Inflammatory macrophage (primary cell): ENCODE measurements at regions not wholly inside any gene's neighbourhood (a gene's known extent, or its start where the extent isn't known, plus 50 kb on each side); places are given as distances from the start of the nearest gene placed in this dataset.

Experiments
- DNase-seq, 2 donors: peaks; one replicate each; pipeline ENCODE4 v3.0.0-alpha.2; 2020 to 2022

DNA sequence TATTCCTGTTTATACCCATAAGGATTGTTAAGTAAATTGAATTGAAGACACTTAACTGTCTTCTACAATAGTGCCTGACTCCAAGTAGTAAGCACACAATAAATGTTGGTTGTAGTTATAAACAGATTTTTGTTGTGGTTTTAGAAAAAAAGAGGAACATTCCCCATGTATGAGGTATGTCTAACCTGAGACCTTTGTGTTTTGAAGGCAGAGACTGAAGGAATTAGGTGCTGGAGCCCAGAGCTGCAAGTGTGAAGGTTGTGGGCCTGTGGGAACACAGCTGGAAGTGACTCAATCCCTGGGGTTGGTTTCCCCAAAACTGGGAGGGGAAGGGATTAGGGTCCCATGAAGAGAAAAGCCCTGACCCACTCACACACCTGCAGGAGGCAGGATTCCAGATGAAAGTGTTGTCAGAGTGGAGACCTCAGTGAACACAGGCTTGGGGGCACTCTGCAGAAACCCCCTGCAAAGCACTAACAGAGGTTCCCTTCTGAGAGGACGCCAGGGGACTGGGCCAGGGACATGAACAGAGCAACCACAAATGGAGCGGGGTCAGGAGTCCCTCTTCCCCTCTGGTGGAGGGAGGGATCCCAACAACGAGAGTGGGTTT, 265.1 kb upstream of the KLF14 start:
- no peak for DNase-seq

DNA sequence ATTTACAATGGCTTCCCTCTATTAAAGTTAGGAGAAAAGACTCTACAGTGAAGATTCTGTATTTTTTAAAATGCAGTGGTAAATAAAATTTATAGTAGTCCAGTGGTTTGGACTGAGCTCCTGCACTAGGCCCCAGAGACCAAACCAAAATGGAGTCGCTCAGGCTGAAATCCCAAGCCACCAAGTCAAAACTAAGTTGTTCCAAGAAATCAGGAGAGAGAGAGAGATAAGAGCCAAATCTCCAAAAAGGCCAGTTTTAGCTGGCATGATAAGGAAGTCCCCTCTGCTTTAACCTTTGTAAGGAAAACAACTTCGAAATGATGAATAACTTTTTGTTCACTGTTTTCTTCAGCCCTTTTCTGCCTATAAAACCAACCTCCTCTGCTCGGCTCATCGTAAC, 265.9 kb upstream of the KLF14 start:
- no peak for DNase-seq

DNA sequence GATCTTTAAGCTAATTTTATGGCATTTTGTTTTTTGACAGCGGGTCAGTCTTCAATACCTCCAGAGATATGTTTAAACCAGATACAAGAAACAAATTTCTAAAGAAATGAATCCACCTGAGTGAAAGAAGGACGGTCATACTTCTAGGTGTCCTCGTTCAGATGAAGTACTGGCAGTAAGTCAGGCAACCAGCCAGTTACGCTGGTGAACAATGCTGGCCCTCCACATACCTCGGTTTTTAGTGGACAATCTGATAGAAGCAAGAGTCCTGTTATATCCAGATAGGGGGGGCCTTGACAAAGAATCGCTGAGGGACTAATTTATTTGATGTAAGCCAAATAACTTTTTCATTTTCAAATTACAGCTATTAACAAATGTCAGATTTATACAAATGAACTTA, 266.4 kb upstream of the KLF14 start:
- DNase-seq: no peak

DNA sequence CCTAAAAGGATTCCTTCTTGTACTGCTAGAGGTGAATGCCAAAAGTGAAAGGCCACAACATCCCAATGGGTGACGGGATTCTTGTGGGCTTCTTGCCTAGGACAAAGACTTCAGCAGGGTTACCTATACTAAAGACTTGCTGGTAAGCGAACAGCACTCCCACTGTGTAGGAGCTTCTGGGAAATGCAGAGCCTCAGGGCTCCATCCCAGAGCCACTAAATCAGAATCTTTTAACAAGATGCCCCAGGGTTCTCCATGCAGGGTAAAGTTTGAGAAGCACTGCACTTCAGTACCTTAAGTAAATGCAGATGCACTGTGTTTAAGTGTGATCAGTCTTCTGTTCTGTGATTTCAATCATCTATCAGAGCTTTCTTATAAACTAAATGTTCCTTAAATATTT, 266.9 kb upstream of the KLF14 start:
- DNase-seq: no peak

DNA sequence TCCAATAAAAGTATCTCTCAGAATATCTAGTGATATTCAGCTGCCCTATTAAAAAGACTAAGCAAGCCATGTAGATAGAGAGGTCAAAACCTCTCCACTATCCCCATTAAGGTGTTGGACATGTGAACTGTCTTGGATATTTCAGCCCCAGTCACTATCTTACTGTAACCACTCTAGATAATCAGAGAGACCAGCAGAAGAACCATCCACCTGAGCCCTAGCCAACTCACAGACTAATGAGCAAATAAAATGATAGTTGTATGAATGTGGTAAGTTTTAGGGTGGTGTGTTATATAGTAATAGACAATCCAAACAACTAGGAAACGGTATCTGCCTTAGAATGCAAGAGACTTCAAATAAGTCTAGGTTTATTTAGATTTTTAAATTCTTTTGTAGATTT, 268.6 kb upstream of the KLF14 start:
- DNase-seq: no peak

DNA sequence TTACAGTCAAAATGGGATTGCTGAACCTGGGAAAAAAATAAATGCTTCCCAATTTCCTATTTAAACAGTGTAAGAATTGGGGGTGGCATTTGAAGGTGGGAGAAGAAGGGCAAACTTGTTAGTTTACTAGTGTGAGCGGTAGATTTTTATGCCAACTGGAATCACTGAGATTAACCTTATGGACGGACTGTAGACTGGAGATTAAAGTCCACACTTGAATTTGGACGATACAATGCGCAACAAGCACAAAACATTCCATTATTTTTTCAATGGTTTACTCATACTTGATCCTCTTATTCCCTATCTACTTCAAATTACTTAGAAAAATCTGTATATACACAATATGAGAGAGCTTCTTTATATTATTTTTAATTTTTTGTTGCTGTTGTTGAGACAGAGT, 269.6 kb upstream of the KLF14 start:
- DNase-seq: no peak

DNA sequence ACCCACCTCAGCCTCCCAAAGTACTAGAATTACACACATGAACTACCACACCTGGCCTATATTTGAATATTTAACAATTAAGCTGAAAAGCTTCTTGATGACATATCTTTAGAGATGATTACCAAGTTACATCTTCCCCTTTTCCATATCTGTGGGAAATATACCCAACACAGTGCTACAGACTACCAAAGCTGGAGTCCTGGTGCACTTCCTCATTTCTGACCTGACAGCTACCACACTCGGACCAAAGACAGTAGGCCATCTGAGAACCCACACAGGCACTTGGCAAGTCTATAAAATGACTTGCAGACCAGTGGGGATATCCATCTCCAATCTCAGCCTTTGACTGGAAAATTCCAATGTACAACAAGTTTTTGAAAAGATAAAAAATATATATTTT, 270.4 kb upstream of the KLF14 start:
- DNase-seq: peak; percentile 64 to 69

DNA sequence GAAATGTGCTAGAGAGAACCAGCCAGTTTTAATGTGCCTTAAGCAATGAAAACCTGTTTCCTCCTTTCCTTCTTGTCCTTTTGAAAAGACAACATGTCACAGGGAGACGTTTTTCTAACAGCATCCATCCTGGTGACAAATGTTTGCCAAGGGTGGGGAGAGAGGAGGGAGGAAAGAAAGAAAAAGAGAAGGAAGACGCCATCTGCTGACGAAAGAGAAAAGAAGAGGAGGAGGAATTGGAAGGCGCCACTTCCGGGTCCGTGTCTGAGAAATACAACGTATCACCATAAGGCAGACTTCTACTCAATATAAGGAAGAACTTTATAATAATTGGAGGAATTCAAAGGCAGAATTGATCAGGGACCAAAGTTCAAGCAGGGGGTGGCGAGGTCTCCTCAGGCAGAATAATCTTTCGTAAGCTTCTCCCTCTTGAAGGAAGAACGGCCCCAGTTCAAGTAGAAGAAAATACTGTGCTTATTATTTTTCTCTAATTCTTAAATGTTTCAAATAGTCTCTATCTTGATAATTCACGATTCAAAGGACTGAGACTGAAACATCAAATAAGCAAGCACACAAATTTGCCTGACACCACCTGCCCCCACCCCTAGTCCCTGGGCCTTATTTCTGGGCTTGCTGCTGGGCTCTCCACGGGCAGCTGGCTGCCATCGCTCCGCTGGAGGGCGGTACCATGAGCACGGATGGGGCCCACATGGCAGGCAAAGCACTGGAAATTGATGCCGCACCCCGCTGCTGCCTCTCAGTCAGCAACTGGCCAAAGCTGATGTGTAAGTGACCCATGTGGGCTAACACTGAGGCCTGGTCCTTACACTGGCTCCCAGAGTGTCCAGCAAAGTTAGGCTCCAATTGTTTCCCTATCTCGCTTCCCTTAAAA, 273.7 kb upstream of the KLF14 start:
- DNase-seq: peak; percentile 57 to 74

DNA sequence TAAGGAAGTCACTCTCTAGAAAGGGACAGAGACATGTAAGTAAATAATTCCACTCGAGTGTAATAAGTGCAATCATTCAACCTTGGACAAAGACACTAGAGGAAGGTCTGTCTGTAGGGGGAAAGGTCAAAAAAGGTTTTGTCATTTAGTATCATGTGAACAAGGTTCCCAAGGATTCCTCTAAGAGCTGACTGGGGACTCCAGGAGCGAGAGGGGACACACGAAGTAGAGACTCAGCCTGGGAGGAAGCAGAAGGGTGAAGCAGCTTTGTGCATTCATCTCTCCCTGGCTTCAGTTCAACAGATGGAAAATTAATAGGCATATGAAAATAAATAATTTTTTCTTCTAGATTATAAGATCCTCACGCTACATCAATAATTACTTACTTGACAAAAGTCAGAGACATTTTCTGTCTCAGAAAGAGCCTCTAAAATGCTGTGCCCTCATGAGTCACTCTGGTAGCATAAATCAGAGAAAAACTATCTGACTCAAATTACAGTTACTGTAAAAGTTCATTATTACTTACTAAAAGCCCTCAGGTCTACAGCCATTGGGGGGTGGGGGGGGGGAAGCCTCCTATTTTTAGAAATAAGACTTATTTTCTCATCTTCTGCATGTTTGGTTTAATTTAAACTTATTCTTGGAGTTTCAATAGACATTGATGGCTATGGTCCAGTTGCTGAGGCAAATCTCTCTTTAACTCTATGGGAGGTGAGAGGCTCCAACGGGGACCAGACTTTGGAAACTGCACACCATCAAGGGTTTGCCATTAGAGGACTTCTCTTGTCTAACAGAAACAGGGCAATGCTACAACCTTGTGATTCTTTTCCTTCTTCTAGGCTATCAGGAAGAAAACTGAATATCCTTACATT, 275.1 kb upstream of the KLF14 start:
- DNase-seq: no peak

DNA sequence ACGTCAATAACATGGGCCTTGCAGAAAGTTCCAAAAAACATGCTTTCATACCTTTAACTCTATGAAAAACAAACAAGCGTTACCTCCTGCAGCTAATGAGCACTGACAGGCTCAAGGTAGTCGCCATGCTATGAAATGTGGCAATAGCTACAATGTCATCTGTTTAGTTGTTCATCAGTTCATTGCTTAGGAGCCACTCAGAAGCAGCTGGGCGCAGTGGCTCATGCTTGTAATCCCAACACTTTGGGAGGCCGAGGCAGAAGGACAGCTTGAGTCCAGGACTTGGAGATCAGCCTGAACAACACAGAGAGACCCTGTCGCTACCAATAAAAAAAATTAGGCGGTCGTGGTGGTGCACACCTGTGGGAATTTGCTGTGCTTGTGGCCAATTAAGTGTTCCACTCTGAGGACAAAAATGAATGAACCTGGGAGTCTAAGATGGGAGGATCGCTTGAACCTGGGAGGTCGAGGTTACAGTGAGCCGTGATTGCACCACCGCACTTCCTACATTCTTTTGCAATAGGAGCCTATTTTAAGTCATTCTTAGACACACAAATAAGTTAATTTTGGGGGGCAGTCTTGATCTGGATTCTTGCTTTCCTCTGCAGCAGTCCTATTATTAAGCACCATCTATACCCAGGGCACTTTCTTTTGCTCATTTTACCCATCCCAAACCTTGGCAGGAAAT, 276.2 kb upstream of the KLF14 start:
- peak; percentile 45 to 50 for DNase-seq

DNA sequence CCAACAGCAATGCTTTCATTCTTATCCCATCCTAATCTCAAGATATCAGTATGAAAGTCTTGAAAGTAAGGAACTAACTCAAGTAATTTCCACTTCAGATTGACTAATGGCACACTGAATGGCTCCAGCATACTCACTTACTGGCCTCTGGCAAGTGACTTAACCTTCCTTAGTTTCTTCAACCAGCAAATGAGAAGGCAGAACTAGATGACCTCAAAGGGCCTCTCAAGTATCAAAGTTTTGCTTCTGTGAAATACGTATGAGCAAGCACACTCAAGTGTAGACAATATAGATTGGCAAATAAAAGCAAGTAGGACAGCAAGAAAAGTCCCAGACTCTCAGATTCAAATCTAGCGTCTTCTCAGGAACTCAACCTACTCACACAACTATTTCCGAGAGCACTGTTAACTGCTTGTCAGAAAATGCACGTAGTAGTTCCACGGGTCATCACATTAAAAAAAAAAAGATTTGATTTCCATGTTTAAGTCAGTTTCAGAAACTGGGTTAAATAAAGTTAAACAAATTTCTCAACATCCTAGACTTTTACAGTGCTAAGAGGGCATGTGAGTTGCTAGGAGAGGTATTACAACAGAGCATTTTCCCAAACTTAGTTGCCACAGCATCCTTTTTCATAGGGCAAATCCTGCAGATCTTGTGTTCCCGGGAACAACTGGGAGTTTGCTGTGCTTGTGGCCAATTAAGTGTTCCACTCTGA, 276.9 kb upstream of the KLF14 start:
- DNase-seq: peak; percentile 72 to 88

DNA sequence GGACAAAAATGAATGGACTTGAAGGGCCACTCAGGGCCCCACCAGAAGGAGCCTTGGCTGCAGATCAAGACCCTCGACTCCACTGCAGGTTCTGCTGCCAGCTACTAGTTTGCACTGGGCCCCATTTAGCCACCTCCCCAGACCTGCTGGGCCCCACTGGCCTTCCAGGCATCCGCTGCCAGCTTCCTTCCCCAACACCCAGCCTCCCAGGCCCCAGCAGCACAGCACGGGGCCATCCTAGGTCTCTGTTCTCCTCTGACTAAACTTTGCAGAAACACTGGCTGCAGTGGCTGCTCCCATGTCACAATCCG, 277.4 kb upstream of the KLF14 start:
- peak; percentile 29 to 47 for DNase-seq

DNA sequence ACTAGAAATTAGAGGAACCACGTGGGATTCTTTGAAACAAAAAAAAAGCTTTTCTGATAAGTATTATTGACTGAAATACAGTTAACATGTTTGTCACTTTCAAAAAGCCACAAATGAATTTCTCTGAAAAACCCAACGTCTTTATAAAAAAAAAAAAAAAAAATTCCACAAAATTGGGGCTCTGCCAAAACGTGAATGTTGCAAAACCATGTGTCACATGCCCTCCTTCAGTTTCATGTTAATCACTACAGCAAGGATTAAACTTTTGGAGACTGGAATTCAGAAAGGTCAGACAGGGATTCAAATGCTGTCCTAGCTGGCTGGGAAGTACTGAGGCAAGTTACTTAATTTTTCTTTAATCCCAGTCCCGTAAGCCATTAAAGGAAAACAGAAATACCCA, 278.0 kb upstream of the KLF14 start:
- peak; percentile 25 to 75 for DNase-seq

DNA sequence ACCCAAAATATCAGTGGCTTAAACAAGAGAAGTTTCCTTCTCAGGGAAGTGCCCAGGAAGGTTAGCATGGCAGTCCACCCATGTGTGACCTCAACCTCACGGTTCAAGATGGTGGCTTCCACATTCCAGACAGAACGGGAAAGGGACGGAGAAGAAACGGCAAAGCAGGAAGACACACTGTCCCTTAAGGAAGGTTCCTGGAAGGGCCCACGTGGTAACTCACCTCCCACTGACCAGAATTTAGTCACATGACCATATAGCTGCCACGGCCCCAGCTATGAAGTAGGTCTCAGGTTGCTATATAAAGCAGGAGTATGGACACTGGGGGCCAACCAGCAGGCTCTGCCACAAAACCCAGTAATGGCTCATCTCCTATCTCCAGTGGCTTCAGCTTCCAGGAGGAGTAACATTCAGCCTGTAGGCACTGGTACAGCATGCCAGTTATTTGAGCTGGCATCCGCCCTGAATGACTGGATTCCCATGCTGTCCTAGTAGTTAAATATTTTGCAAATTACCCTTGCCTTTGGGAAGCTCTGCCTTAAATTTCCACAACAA, 278.5 kb upstream of the KLF14 start:
- no peak for DNase-seq

DNA sequence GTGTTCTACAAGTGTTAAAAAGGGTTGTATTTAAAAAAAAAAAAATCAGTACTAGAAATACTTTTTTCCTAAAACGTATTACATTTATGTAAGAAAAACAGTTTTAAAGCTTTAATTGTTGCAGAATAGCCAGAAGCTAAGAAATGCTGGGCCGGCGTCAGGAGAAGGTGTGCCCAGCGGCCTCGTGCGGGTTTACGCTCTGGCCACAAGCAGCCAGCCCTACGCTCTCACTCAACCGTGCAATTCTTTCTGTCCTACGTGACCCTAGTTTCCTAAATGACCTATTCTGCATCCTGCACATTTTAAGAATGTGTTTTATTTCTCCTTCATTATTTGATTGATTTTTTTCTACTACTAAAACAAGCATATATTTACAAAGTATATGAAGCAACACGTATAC, 279.7 kb upstream of the KLF14 start:
- no peak for DNase-seq

DNA sequence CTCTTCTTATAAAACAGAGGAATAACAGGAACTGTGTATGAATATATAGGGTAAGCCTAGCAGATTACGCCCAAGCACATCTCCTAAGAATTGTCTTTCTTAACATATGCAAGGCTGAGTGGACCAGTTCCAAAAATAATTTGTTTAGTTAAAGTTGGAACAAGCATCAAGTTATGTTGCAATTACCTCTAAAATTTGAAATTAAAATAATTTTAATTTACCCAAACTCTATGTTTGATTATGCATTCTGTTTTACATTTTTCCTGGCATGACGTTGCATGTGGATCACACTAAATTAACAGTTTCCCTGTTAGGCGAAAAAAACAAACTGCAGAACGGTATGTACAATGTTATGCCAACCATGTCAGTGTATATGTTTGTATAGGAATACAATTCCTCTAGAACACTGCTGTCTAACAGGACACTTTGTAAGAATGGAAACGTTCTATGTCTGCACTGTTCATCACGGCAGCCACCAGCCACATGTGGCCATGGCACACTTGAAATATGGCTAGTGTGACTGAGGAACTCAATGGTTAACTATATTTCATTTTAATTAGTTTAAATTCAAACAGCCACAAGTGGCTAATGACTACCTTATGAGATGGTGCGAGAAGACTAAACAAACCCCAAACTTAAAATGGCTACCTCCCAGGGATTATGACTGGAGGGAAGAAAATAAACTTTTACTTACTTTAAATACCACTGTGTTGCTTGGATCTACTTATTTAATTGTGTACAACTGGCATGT, 281.1 kb upstream of the KLF14 start:
- DNase-seq: no peak

DNA sequence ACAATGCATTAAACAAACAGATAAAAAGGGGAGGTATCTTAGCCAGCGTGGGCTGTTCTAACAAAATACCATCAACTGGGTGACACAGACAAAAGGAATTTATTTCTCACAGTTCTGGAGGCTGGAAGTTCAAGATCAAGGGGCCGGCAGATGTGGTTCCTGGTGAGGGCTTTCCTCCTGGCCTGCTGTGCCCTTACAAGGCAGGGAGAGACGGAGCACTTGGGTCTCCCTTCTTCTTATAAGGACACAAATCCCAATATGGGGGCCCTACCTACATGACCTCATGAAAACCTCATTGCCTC, 281.6 kb upstream of the KLF14 start:
- no peak for DNase-seq

DNA sequence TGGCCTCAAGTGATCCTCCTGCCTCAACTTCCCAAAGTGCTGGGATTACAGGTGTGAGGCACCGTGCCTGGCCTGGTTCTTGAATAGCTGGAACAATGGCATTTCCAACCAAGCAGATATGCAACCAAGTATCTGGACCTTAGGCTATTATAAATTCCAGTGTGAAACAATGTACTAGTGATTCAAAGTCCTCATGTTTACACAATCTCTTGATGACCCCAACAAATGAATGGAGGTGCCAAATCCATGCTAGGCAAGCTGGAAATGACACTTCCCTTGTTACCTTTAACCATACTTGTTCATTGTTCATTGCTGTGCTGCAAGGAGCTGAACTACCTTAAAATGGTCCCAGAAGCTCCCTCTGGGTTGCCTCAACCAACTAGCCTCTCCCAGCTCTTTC, 282.2 kb upstream of the KLF14 start:
- DNase-seq: no peak

DNA sequence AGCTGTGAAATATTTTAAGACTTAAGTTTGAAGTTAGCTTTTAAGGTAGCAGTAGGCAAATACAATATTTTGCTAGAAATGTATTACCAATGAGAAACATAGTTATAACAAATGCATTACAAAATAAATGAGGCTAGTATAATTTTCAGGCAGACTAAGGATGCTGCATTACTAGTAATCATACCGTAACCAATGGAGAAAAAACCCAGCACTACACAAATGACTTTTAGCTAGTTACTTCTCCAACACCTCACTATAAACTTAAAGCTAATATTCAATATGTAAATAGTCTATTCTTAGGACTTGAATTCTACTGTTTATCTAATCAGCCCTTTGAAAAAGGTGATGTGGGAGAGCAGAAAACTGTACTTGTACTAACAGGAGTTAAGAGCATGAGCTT, 285.3 kb upstream of the KLF14 start:
- no peak for DNase-seq

DNA sequence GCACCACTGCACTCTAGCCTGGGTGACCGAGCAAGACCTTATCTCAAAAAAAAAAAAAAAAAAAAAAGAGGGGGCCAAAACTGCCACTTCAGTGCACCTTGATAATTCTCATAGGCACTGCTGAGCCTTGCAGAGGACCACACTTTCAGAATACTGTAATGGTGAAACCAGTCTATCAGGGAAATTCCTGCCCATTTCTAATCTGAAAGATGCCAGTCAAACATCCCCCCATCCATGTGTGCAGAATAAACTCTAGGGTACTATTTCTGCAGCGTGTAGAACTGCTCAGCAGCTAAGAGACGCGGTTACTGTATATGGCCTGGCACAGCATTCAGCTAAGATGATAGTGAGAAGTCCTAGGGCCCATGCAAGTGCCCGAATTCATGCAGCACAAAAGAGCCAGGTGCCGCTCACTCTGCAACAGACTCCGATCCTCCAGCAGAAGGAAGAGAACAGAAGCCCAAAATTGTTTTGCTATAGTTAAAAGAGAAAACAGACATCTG, 286.8 kb upstream of the KLF14 start:
- DNase-seq: no peak

DNA sequence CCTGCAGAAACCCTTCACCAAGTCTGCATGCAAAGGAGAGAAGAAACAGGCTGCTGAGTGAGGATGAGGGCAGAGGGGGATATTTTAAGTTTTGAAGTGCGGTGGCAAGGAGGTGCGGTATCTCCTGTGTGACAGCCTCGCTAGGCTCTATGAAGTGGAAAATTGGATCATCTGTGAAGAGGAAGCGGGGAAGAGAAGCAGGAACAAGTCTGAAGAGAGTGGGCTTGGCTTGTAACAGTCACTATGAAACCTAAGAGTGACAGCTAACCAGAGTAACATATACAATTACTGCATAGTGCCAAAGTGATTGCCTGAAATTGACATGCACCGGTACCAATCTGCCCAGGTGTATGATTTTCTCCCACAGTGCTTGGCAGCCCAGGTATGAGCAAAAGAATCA, 287.5 kb upstream of the KLF14 start:
- DNase-seq: peak; percentile 50 to 55
